Ishikawa (cell line): ENCODE measurements at regions not wholly inside any gene's neighbourhood (a gene's known extent, or its start where the extent isn't known, plus 50 kb on each side); places are given as distances from the start of the nearest gene placed in this dataset.

ENCODE experiments used
- CEBPB ChIP-seq: IDR thresholded peaks from 2 replicates; pipeline ENCODE4 v1.6.1; 2012
- CREB1 ChIP-seq: IDR thresholded peaks from 2 replicates; pipeline ENCODE4 v1.6.1; 2012; ENCODE audit warnings: low read depth
- EGR1 ChIP-seq: IDR thresholded peaks from 2 replicates; pipeline ENCODE4 v1.6.1; 2012
- EP300 ChIP-seq: IDR thresholded peaks from 2 replicates; pipeline ENCODE4 v1.6.1; 2012; ENCODE audit warnings: borderline replicate concordance
- FOXM1 ChIP-seq: IDR thresholded peaks from 2 replicates; pipeline ENCODE4 v1.6.1; 2012; ENCODE audit warnings: low read depth, borderline replicate concordance
- MAX ChIP-seq: IDR thresholded peaks from 2 replicates; pipeline ENCODE4 v1.6.1; 2012
- NFIC ChIP-seq: IDR thresholded peaks from 2 replicates; pipeline ENCODE4 v1.6.1; 2012
- RAD21 ChIP-seq: IDR thresholded peaks from 2 replicates; pipeline ENCODE4 v1.6.1; 2012; ENCODE audit warnings: low read depth
- TAF1 ChIP-seq: IDR thresholded peaks from 2 replicates; pipeline ENCODE4 v1.6.1; 2012; ENCODE audit warnings: low read depth, mild to moderate bottlenecking
- TCF12 ChIP-seq: IDR thresholded peaks from 2 replicates; pipeline ENCODE4 v1.6.1; 2012; ENCODE audit warnings: low read depth
- TEAD4 ChIP-seq: IDR thresholded peaks from 2 replicates; pipeline ENCODE4 v1.6.1; 2012
- USF1 ChIP-seq: IDR thresholded peaks from 2 replicates; pipeline ENCODE4 v1.6.1; 2012
- YY1 ChIP-seq: IDR thresholded peaks from 2 replicates; pipeline ENCODE4 v1.6.1; 2012; ENCODE audit warnings: low read depth
- ZBTB7A ChIP-seq: IDR thresholded peaks from 2 replicates; pipeline ENCODE4 v1.6.1; 2012; ENCODE audit warnings: low read depth
- TF ChIP-seq, protein P1 (sequence below): IDR thresholded peaks from 2 replicates; pipeline ENCODE4 v1.6.1; 2012; ENCODE audit warnings: low read depth, mild to moderate bottlenecking

GRCh38 chr6:119627908-119628669, 278.5 kb upstream of the MAN1A1 start:
- TF ChIP-seq CREB1 (no peak), CEBPB (no peak), NFIC (no peak), ZBTB7A (no peak), USF1 (no peak), EGR1 (no peak), RAD21 (no peak), MAX (no peak), EP300 (no peak), TEAD4 (no peak), TAF1 (no peak), YY1 (no peak), TCF12 (no peak), FOXM1 (no peak)
- TF ChIP-seq, protein P1, sequence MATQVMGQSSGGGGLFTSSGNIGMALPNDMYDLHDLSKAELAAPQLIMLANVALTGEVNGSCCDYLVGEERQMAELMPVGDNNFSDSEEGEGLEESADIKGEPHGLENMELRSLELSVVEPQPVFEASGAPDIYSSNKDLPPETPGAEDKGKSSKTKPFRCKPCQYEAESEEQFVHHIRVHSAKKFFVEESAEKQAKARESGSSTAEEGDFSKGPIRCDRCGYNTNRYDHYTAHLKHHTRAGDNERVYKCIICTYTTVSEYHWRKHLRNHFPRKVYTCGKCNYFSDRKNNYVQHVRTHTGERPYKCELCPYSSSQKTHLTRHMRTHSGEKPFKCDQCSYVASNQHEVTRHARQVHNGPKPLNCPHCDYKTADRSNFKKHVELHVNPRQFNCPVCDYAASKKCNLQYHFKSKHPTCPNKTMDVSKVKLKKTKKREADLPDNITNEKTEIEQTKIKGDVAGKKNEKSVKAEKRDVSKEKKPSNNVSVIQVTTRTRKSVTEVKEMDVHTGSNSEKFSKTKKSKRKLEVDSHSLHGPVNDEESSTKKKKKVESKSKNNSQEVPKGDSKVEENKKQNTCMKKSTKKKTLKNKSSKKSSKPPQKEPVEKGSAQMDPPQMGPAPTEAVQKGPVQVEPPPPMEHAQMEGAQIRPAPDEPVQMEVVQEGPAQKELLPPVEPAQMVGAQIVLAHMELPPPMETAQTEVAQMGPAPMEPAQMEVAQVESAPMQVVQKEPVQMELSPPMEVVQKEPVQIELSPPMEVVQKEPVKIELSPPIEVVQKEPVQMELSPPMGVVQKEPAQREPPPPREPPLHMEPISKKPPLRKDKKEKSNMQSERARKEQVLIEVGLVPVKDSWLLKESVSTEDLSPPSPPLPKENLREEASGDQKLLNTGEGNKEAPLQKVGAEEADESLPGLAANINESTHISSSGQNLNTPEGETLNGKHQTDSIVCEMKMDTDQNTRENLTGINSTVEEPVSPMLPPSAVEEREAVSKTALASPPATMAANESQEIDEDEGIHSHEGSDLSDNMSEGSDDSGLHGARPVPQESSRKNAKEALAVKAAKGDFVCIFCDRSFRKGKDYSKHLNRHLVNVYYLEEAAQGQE: no peak

DNA sequence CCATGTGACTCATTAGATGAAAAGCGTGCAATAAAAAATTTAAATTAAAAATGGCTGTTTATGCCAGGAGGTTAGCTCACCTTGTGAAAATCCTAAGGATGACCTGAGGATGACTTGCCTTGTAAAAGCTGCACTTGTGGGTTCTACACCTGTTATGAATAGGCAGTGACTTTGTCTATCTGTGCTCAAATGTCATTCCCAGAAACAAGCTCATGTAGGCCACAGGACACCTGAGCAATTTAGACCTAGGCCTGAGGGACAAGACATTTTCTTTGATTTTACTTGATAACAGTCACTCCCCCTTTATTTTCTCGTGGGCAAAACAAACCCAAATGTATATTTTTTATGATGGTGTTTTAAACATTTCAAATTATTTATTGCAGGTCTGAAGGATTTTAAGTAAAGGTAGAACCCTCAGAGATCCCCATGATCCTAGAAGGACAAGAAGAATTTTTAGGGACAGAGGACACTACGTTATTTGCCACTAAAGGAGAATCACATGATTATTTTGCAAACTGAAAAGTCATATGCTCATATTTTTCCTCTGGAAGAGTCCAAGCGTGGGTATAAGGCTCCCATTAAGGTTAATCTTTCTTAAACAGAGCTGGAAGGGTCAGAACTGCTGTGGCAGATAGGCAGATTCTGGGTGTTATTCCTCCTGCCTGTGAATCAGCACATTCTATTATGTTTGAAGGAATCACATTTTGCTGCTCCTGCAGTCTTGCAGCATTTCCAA, 277.5 kb upstream of the MAN1A1 start:
- TF ChIP-seq CEBPB (no peak), USF1 (no peak), CREB1 (no peak), MAX (no peak), TEAD4 (no peak)

DNA sequence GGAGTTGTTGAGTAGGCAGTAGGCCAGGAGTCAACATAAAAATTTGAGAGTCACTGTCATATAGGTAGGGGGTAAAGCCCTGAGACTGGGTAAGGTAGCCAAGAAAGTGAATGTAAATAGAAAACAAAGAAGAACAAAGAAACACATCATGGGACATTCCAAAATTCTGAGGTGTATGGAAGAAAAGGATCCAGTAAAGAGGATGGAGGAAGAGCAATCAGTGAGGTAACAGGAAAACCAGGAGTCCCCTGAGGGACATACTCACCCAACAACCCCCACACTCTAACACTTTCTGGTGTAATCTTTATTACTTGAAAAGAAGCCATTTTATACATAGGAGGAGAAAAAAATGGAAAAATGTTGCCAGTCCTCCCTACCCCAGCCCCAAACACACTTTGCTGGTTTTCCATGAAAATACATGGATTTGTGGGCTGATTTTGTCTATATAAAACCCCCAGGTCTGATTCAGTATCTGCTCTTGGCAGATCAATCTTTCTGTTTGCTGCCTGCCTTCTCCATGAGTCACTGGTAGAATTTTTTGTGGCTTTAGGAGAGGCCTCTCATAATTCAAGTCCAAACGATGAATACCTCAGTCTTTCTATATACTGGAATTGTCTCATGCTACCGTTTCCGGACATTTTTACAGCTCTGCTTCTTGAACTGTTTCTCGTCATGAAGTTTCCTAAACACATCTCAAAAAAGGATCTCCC, 271.4 kb upstream of the MAN1A1 start:
- TF ChIP-seq USF1: no peak
- TF ChIP-seq MAX: no peak
- TF ChIP-seq CREB1: no peak
- no peak for TF ChIP-seq YY1
- no peak for TF ChIP-seq NFIC
- TF ChIP-seq EGR1: no peak
- TF ChIP-seq RAD21: no peak
- TF ChIP-seq CEBPB: no peak
- TF ChIP-seq, protein P1: no peak
- TF ChIP-seq TAF1: no peak
- no peak for TF ChIP-seq TEAD4
- no peak for TF ChIP-seq EP300
- TF ChIP-seq FOXM1: no peak
- TF ChIP-seq TCF12: no peak

DNA sequence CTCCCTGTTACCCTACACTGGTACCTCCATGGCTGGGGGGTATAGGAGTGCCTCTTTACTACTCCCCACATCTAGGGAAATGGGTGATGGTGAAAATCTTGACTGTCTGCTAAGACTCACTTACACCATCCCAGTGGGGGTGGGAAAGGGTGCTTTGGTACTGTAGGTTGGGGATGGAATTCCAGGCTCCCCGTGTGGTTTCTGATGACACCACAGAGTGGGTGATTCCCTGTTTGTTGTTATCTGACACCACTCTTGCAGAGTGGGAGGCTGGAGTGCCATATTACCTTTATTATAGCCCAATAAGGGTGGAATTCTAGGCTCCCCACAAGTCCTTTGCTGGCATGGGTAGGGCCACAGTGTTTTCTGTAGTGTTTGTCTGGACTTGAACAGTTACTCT, 264.6 kb upstream of the MAN1A1 start:
- TF ChIP-seq EGR1: no peak
- TF ChIP-seq ZBTB7A: no peak
- no peak for TF ChIP-seq MAX
- TF ChIP-seq USF1: no peak
- no peak for TF ChIP-seq RAD21
- TF ChIP-seq FOXM1: no peak
- no peak for TF ChIP-seq EP300
- no peak for TF ChIP-seq CREB1
- no peak for TF ChIP-seq YY1
- TF ChIP-seq, protein P1: no peak
- no peak for TF ChIP-seq TAF1
